ENCODE measurements at regions not wholly inside any gene's neighbourhood (a gene's known extent, or its start where the extent isn't known, plus 50 kb on each side); places are given as distances from the start of the nearest gene placed in this dataset.

DNA sequence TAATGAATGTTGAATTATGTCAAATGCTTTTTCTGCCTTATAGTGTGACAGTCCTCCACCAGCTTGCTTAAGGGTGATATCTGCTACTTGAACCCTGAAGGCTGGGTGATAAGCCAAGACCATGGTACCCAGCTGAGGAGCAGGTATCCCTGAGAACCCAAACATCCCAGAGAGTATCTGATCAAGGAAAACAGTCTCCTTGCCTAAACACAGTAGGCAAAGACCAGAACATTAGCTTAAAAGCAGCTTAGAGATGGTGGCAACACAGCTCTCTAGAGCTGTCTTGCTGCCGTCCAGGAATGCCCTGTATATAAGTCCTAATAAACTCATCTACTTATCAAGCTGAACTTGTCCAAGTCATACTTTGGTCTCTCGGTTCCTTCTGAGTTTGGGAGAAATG lies 127.7 kb upstream of the PRSS16 start:
- TF ChIP-seq AKAP8 (CRISPR knock-in tag; IDR thresholded peaks at IDR 0.05) (no peak), ZBTB8A (CRISPR knock-in tag; IDR thresholded peaks at IDR 0.05; ENCODE audit: borderline replicate concordance, low read depth) (no peak), SMC3 (IDR thresholded peaks at IDR 0.05; ENCODE audit: low read length) (no peak), ARNTL (CRISPR knock-in tag; IDR thresholded peaks at IDR 0.05) (no peak), ZBTB7A (CRISPR knock-in tag; IDR thresholded peaks at IDR 0.05) (no peak), KDM1A (CRISPR knock-in tag; IDR thresholded peaks at IDR 0.05) (no peak)
- TF ChIP-seq, protein P1, sequence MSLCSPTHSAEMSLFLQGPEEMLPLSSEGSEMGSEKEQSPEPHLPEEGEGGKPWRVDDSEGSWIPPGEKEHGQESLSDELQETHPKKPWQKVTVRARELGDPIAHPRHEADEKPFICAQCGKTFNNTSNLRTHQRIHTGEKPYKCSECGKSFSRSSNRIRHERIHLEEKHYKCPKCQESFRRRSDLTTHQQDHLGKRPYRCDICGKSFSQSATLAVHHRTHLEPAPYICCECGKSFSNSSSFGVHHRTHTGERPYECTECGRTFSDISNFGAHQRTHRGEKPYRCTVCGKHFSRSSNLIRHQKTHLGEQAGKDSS (CRISPR knock-in tag; IDR thresholded peaks at IDR 0.05; ENCODE audit: borderline replicate concordance, low read depth): no peak

All from HepG2 (cell line).